ENCODE measurements at regions not wholly inside any gene's neighbourhood (a gene's known extent, or its start where the extent isn't known, plus 50 kb on each side); places are given as distances from the start of the nearest gene placed in this dataset.
"Not testable (repeated sequence)": the region's sequence is repeated elsewhere in the genome, so short reads cannot be mapped to it uniquely, and the experiment has no call there.

DNA sequence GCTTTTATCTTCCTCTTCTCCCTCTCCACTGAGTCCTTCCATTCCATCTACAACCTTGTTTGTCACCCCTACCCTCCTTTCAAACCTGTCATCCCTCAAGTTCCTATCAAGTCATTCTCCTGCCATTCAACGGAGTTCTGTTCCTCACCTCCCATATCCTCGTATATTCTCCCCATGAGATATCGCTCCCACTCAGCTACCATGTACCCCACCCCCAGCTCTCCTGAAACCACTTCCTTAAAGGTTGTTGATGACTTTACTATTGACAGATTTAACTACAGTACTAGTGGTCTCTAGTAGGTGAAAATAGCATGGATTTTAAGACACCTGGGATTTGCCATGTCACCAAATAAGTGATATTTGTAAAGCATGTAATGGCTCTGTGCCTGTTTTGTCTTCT, 107.4 kb upstream of the BARHL2 start:
- DNase-seq (ENCODE audit: low read depth): no peak

- DNase-seq (ENCODE audit: low read depth): no peak
Observed at GRCh38 chr1:90823686-90824085, 106.6 kb upstream of the BARHL2 start.

DNA sequence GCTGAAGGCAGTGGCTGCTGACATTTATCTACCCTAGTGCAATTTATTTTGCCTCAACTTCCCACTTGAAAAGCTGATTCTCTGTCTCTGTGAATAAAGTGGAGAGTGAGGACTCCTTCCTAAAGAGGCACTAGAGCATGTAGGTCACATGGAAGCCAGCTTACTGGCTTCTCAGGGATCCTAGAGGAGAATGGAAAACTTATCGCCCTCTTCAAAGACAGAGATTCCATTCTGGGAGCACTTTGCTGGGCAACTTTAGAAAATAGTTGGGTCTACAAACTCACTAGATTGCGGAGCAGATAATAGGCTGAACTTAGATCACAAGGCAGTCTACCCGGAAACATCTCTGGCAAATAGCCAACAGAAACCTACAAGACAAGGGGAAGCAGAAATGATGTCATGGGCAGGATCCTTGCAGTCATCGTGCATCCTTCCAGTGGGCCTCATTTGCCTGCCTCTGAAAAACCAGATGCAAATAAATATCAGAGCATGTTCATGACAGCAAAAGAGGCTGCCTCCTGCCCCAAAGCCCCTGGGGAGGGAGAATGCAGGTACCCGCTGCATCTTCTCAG, 104.8 kb upstream of the BARHL2 start:
- no peak for DNase-seq (ENCODE audit: low read depth)

GRCh38 chr1:90821152-90821787, 104.2 kb upstream of the BARHL2 start:
- DNase-seq (ENCODE audit: low read depth): no peak

DNA sequence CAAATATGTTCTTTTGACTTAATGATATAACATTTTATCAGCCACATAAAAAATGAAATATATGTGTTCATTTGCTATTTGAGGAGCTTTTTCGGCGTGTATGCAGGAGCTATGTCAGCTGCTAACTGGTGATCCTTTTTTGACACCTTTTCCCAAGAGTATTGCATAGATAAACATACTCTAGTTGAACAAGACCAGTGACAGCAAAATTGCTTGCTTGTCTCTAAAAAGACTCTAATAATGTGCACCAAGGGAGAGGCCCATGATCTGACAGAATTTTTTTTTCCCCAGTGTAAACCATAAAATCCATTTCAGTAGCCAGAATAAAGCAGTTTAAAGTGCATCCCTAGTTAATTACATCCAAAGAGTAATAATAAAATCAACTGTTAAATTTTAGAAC, 103.6 kb upstream of the BARHL2 start:
- DNase-seq (ENCODE audit: low read depth): no peak

- DNase-seq (ENCODE audit: low read depth): no peak
Observed at GRCh38 chr1:90817399-90817798, 100.3 kb upstream of the BARHL2 start.

- DNase-seq (ENCODE audit: low read depth): not testable (repeated sequence)
Observed at GRCh38 chr1:90812237-90812636, 95.1 kb upstream of the BARHL2 start.

DNA sequence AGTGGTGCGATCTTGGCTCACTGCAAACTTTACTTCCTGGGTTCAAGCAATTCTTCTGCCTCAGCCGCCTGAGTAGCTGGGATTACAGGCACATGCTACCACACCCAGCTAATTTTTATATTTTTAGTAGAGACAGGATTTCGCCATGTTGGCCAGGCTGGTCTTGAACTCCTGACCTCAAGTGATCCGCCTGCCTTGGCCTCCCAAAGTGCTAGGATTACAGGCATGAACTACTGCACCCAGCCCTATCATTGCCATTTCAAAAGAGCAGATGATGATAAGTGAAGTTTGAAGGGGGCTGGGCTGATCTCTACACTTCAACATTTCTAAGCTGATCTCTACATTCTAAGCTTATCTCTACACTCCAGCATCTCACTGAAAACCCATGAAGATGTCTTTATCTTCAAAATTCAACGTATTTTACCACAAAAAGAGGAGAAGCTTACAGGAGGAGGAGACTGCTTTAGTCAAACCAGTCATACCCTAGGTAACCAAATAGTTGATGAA, 94.4 kb upstream of the BARHL2 start:
- DNase-seq (ENCODE audit: low read depth): not testable (repeated sequence)

- DNase-seq (ENCODE audit: low read depth): no peak
Observed at GRCh38 chr1:90810681-90811080, 93.6 kb upstream of the BARHL2 start.

GRCh38 chr1:90809996-90810395, 92.9 kb upstream of the BARHL2 start:
- no peak for DNase-seq (ENCODE audit: low read depth)

- no peak for DNase-seq (ENCODE audit: low read depth)
Observed at GRCh38 chr1:90809093-90809492, 92.0 kb upstream of the BARHL2 start.

GRCh38 chr1:90807329-90807728, 90.2 kb upstream of the BARHL2 start:
- DNase-seq (ENCODE audit: low read depth): no peak

DNA sequence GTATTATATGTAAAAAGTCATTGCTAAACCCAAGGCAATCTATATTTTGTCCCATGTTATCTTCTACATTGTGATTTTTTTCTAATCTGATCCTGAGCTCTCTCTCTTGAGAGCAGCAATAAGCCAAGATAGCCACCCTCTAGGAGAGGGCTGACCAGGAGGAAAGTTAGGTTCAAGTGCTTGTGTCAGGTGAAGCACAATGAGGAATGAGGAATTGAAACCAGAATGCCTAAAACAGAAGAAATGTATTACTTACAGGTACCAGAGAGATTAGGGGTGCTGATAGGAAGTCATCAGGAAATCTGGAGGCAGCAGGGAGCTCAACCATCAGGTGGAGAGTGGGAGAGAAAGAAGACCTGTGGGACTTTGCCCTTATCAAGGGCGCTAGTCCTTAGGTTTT, 85.5 kb upstream of the BARHL2 start:
- DNase-seq (ENCODE audit: low read depth): no peak

- no peak for DNase-seq (ENCODE audit: low read depth)
Observed at GRCh38 chr1:90800012-90800717, 83.1 kb upstream of the BARHL2 start.

GRCh38 chr1:90799326-90799725, 82.2 kb upstream of the BARHL2 start:
- no peak for DNase-seq (ENCODE audit: low read depth)

GRCh38 chr1:90798883-90799282, 81.8 kb upstream of the BARHL2 start:
- DNase-seq (ENCODE audit: low read depth): no peak

DNA sequence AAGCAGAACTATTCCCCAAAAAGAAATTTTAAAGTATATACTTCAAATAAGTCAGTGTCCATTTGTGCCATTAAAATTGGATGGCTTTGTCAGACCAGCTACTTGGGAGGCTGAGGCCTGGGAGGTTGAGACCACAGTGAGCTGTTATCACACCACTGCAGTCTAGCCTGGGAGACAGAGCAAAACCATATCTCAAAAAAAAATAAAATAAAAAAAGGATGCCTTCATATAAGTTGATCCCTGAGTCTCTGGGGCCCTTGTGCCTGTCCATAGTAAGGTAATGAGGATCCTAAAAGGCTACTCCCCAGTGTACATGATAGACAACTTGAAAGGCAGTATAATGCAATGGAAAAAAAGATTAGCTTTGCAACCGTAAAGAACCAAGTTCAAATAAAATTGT, 81.2 kb upstream of the BARHL2 start:
- DNase-seq (ENCODE audit: low read depth): no peak

- no peak for DNase-seq (ENCODE audit: low read depth)
Observed at GRCh38 chr1:90795431-90795830, 78.3 kb upstream of the BARHL2 start.

GRCh38 chr1:90786709-90787108, 69.6 kb upstream of the BARHL2 start:
- DNase-seq (ENCODE audit: low read depth): no peak

DNA sequence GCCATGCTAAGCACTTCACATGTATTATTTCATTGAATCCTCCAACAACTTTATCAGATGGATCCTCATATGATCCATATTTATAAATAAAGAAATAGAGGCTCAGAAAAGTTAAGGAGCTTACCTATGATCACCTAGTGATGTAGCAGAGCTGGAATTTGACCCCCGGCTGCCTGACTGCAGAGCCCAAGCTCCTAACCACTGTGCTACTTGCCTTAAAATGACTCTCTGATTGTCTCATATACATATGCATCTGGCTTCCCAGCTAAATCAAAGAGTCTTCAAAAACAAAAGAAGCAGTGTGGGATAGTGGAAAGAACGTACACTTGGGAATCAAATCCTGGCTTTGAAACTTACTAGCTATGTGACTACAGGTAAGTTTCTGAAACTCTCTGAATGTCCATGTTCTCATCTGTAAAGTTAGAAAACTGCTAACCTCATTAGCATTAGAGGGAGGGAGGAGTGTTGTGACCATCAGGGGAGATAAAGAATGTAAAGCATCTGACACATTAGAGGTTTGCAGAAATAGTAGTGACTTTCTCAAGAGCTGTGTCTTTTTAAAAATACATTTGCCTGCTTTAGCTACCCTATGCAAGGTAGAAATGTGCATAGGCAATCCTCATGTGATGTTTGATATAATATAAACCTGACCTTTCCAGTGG, 67.2 kb upstream of the BARHL2 start:
- no peak for DNase-seq (ENCODE audit: low read depth)

DNA sequence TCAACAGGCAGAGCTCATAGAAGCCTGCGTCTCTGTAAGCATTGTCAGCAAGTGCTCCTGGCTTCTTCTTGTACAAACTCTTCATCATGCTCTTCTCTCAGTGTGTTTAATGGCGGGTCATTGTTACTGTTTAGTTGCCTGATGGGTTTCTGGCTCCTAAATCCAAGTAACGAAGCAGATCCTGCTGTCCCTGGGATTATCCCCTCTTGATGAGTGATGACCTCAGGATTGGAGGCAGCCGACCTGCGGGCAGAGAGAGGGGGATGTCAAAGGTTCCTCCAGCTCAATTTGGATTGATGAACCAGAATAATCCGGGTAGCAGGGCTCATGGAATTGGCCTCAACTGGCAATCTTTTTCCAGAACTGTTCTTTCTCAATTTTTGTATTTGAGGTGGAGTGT, 66.1 kb upstream of the BARHL2 start:
- DNase-seq (ENCODE audit: low read depth): no peak

GRCh38 chr1:90782046-90782445, 64.9 kb upstream of the BARHL2 start:
- no peak for DNase-seq (ENCODE audit: low read depth)

GRCh38 chr1:90781534-90781933, 64.4 kb upstream of the BARHL2 start:
- DNase-seq (ENCODE audit: low read depth): no peak
